SU-DHL-6 (cell line): ENCODE measurements at regions not wholly inside any gene's neighbourhood (a gene's known extent, or its start where the extent isn't known, plus 50 kb on each side); places are given as distances from the start of the nearest gene placed in this dataset.

Source experiments
- H2AFZ ChIP-seq: fragments of 200-600 bp; sonication (generic); 2 replicates; pipeline ENCODE4 v1.6.1; 2014; ENCODE audit warnings: low read depth, mild to moderate bottlenecking, moderate library complexity, mixed read lengths, antibody characterized with exemption, low read length; ENCODE audit not compliant: severe bottlenecking
- H3F3A ChIP-seq: fragments of 200-600 bp; shearing (Covaris generic); 2 replicates; pipeline ENCODE4 v1.6.0; 2016; ENCODE audit warnings: antibody characterized with exemption, mild to moderate bottlenecking; ENCODE audit not compliant: insufficient read depth
- H3K27ac ChIP-seq: fragments of 200-600 bp; sonication (generic); 2 replicates; pipeline ENCODE4 v1.5.1; 2016; ENCODE audit warnings: low read depth, mild to moderate bottlenecking, low read length, moderate library complexity, mixed read lengths
- H3K27me3 ChIP-seq: fragments of 200-600 bp; sonication (generic), shearing (Covaris generic); 2 replicates; pipeline ENCODE4 v1.6.0; 2014; ENCODE audit warnings: mild to moderate bottlenecking, low read length
- H3K36me3 ChIP-seq: fragments of 200-600 bp; sonication (generic); 2 replicates; pipeline ENCODE4 v1.6.1; 2014; ENCODE audit warnings: mild to moderate bottlenecking, low read length, mixed read lengths
- H3K4me2 ChIP-seq: fragments of 300-600, 200-600 bp; shearing (Covaris generic), sonication (generic); 2 replicates; pipeline ENCODE4 v1.6.0; 2014; ENCODE audit warnings: low read length, low read depth, mild to moderate bottlenecking; ENCODE audit not compliant: poor library complexity, severe bottlenecking
- H3K4me3 ChIP-seq: fragments of 200-600 bp; sonication (generic); 2 replicates; pipeline ENCODE4 v1.5.1; 2014; ENCODE audit warnings: antibody characterized with exemption, low read length, mild to moderate bottlenecking, mixed read lengths; ENCODE audit not compliant: insufficient read depth, poor library complexity, severe bottlenecking
- H3K79me2 ChIP-seq: fragments of 200-600 bp; sonication (generic); 2 replicates; pipeline ENCODE4 v1.6.1; 2014; ENCODE audit warnings: mild to moderate bottlenecking, low read length, moderate library complexity; ENCODE audit not compliant: insufficient read depth
- H3K9ac ChIP-seq: fragments of 200-600 bp; sonication (generic); 2 replicates; pipeline ENCODE4 v1.7.0; 2014; ENCODE audit warnings: mild to moderate bottlenecking, low read length
- H3K9me2 ChIP-seq: fragments of 200-600 bp; sonication (generic); replicated peaks from 2 replicates; pipeline ENCODE4 v1.6.1; 2014; ENCODE audit warnings: low read length; ENCODE audit not compliant: insufficient read depth
- H3K9me3 ChIP-seq: fragments of 200-600 bp; sonication (generic); 2 replicates; pipeline ENCODE4 v1.6.1; 2014; ENCODE audit warnings: low read length, mixed read lengths; ENCODE audit not compliant: insufficient read depth
- H4K20me1 ChIP-seq: fragments of 200-600 bp; sonication (generic); 2 replicates; pipeline ENCODE4 v1.6.1; 2014; ENCODE audit warnings: low read depth, mild to moderate bottlenecking, antibody characterized with exemption, low read length, moderate library complexity, mixed read lengths
- EZH2phosphoT487 ChIP-seq: fragments of 200-600 bp; sonication (generic), shearing (Covaris generic); conservative IDR thresholded peaks from 2 replicates; pipeline ENCODE4 v1.6.1; 2018; ENCODE audit warnings: mild to moderate bottlenecking, antibody characterized with exemption, low read length, moderate library complexity, mixed read lengths
- TF ChIP-seq, protein P1 (sequence below): fragments of 200-600 bp; sonication (generic); IDR thresholded peaks from one replicate; pipeline ENCODE4 v1.5.1; 2017; ENCODE audit warnings: antibody characterized with exemption, mild to moderate bottlenecking, low read length, moderate library complexity; ENCODE audit not compliant: insufficient read depth, poor library complexity, severe bottlenecking

DNA sequence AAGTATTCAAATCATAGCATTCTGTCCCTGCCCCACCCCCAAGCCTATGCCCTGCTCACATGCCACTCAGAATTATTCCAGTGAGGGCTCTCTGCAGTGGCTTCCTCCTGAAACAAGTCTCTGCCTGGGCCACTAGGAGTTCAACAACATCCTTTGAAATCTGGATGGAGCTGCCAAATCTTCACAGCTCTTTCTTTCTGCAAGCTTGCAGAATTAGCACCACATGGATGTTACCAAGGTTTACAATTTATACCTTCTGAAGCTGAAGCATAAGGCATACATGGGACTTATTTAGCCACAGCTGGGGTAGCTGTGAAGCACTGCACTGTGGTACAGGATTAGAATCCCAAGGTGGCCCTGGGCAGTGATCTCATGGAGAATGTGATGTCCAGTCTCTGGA lies 577.5 kb downstream of the CD109 start:
- Histone ChIP-seq H3K79me2 (no peaks in the 10 kb centered on the region), H3F3A (no peaks in the 10 kb centered on the region), H3K4me2 (no peak overlapping the region), H4K20me1 (no peaks in the 10 kb centered on the region), H2AFZ (no peak overlapping the region), H3K4me3 (no peak overlapping the region), H3K9me2 (no peaks in the 10 kb centered on the region), H3K27me3 (no peaks in the 10 kb centered on the region), H3K36me3 (no peaks in the 10 kb centered on the region), H3K9ac (no peak overlapping the region), H3K9me3 (no peaks in the 10 kb centered on the region), H3K27ac (no peak overlapping the region)
- no peak for TF ChIP-seq EZH2phosphoT487

DNA sequence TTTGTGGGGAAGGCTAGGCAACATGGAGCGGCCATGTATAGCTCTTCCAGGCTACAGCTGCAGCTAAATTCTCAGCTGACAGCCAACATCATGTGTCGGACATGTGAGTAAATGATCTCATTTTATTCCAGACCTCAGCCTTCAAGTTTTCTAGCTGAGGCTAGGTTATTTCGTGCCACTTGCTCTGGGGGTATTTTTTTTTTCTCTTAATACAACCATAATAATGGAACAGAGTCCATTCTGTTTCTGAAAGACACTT lies 573.5 kb downstream of the CD109 start:
- Histone ChIP-seq H2AFZ (no peak overlapping the region), H3K9ac (no peak overlapping the region), H3K9me2 (no peaks in the 10 kb centered on the region), H3K27ac (no peak overlapping the region), H3K79me2 (no peaks in the 10 kb centered on the region), H4K20me1 (no peaks in the 10 kb centered on the region), H3K27me3 (no peaks in the 10 kb centered on the region), H3F3A (no peaks in the 10 kb centered on the region), H3K4me2 (no peak overlapping the region), H3K4me3 (no peak overlapping the region), H3K36me3 (no peaks in the 10 kb centered on the region), H3K9me3 (no peaks in the 10 kb centered on the region)
- no peak for TF ChIP-seq EZH2phosphoT487
- TF ChIP-seq, protein P1, sequence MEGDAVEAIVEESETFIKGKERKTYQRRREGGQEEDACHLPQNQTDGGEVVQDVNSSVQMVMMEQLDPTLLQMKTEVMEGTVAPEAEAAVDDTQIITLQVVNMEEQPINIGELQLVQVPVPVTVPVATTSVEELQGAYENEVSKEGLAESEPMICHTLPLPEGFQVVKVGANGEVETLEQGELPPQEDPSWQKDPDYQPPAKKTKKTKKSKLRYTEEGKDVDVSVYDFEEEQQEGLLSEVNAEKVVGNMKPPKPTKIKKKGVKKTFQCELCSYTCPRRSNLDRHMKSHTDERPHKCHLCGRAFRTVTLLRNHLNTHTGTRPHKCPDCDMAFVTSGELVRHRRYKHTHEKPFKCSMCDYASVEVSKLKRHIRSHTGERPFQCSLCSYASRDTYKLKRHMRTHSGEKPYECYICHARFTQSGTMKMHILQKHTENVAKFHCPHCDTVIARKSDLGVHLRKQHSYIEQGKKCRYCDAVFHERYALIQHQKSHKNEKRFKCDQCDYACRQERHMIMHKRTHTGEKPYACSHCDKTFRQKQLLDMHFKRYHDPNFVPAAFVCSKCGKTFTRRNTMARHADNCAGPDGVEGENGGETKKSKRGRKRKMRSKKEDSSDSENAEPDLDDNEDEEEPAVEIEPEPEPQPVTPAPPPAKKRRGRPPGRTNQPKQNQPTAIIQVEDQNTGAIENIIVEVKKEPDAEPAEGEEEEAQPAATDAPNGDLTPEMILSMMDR, result no peak

DNA sequence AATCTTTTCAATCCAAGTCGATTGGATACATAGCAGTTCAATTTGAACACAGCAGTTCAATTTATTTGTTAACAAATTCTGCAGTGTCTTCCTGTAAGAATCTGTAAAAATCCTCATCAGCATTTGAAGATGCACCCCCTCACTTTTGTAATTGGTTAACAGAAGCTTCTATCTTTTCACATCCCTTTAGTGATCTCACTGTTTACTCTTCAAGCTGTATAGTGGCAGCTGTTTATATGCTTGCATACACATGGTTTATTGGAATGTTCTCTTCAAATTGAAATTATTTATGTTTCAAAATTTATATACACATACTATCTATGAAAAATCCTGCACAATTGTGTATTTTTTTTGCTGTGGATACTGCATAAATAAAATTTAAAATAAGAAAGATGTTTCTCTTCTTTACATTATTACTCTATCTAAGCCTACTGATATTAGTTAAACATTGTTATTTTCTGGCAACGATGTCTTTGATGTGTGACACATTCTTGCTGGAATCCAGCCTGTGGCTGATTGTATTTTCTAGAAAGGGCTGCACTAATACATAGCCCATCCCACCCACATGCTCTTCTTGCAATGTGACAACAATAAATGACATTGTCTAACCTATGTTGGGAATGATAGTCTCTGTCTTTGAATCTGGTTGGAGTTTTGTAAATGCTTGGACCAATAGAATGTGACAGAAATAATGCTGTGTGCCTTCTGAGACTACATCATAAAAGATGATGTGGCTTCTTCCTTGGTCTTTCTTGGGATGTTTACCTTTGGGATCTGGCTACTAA lies 573.0 kb downstream of the CD109 start:
- Histone ChIP-seq H3K27ac (no peak overlapping the region), H2AFZ (no peak overlapping the region), H3K9me2 (no peaks in the 10 kb centered on the region), H3K79me2 (no peaks in the 10 kb centered on the region), H3K27me3 (no peaks in the 10 kb centered on the region), H3K4me3 (no peak overlapping the region), H3K4me2 (no peak overlapping the region), H3K9ac (no peak overlapping the region), H3F3A (no peaks in the 10 kb centered on the region), H3K36me3 (no peaks in the 10 kb centered on the region), H4K20me1 (no peaks in the 10 kb centered on the region), H3K9me3 (no peaks in the 10 kb centered on the region)
- TF ChIP-seq EZH2phosphoT487, result no peak
- TF ChIP-seq, protein P1, result no peak

DNA sequence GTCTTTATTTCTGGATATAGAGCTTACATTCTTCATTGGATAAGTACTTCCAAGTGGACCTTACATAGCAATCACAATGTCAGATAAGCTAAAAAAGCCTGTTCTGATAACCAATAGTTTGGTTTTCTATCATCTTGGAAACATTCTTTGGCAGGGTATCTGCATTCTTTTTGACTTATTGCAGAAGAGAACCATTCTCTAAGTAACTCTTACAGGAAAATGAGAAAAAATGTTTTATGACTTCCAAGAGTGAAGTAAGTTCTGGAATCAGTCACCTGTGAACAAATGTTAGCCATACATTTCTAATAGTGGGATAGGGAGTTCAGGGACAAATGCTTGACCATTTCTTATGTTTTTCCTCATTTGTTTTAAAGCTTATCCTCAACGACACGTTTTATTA lies 564.0 kb downstream of the CD109 start:
- Histone ChIP-seq H3K9me2 (no peaks in the 10 kb centered on the region), H2AFZ (no peak overlapping the region), H3K9me3 (no peaks in the 10 kb centered on the region), H3K4me2 (no peak overlapping the region), H3K27ac (no peak overlapping the region), H3K4me3 (no peak overlapping the region), H3K36me3 (no peaks in the 10 kb centered on the region), H3F3A (no peaks in the 10 kb centered on the region), H3K27me3 (no peaks in the 10 kb centered on the region), H3K79me2 (no peaks in the 10 kb centered on the region), H3K9ac (no peak overlapping the region), H4K20me1 (no peaks in the 10 kb centered on the region)
- TF ChIP-seq, protein P1, result no peak
- TF ChIP-seq EZH2phosphoT487, result no peak
